Gastrocnemius medialis (tissue), 4 donors: ENCODE measurements at regions not wholly inside any gene's neighbourhood (a gene's known extent, or its start where the extent isn't known, plus 50 kb on each side); places are given as distances from the start of the nearest gene placed in this dataset.

Source experiments
- ATAC-seq, 2 donors: fragments of 150-250 bp; one replicate each; pipeline ENCODE4 v1.9.1; 2016
- DNase-seq, 2 donors: peaks; one replicate each; pipeline ENCODE4 v3.0.0-alpha.2; 2019
- H3K27ac ChIP-seq, 4 donors: fragments of 200-600 bp; sonication (generic); 1 replicate in 1 of 4; 2 replicates in 3 of 4; pipeline ENCODE4 v1.5.1; 2016 to 2018; ENCODE audit warnings: mild to moderate bottlenecking in 2 of 4, moderate library complexity in 1 of 4
- H3K27me3 ChIP-seq, 3 donors: fragments of 200-600 bp; sonication (generic) in 2 of 3; 1 replicate in 1 of 3; 2 replicates in 2 of 3; pipeline versions ENCODE4 v1.5.1 to v1.6.0; 2016 to 2019; ENCODE audit warnings: mild to moderate bottlenecking in 1 of 3, moderate library complexity in 1 of 3
- H3K36me3 ChIP-seq, 2 donors: fragments of 200-600 bp; sonication (generic) in 1 of 2; one replicate each; pipeline ENCODE4 v1.5.1; 2017 to 2018
- H3K4me1 ChIP-seq, 2 donors: fragments of 200-600 bp; sonication (generic) in 1 of 2; one replicate each; pipeline ENCODE4 v1.5.1; 2016 to 2017; ENCODE audit warnings: mild to moderate bottlenecking in 2 of 2
- H3K4me3 ChIP-seq, 4 donors: fragments of 200-600 bp; sonication (generic) in 3 of 4; 1 replicate in 1 of 4; 2 replicates in 3 of 4; pipeline ENCODE4 v1.5.1; 2016 to 2019; ENCODE audit warnings: mild to moderate bottlenecking in 2 of 4
- H3K9me3 ChIP-seq, 3 donors: fragments of 200-600 bp; sonication (generic) in 2 of 3; 1 replicate in 1 of 3; 2 replicates in 2 of 3; pipeline ENCODE4 v1.5.1; 2016 to 2019
- POLR2A ChIP-seq, 2 donors: fragments of 450-650 bp; IDR thresholded peaks; one replicate each; pipeline ENCODE4 v1.6.1; 2017; ENCODE audit warnings: antibody characterized with exemption in 2 of 2, mild to moderate bottlenecking in 2 of 2, moderate library complexity in 2 of 2
- in situ Hi-C, 4 donors: fragments of 200-750 bp; cut with MboI; loops; one replicate each; pipeline versions ENCODE4 v1.15.0 to v1.8.0; 2017; ENCODE audit warnings: low sequenced_read_pairs in 4 of 4
- intact Hi-C: fragments of 100-400 bp; cut with DNase I; formaldehyde crosslinking; loops from one replicate; pipeline ENCODE4 v1.15.1; 2023; ENCODE audit warnings: low total_unique reads
- TF ChIP-seq, protein P1 (sequence below), 5 experiments: fragments of 450-650 bp in 3 of 5; fragments of 200-600 bp in 2 of 5; sonication (generic) in 2 of 5; IDR thresholded peaks in 4 of 5; conservative IDR thresholded peaks in 1 of 5; 1 replicate in 4 of 5; 2 replicates in 1 of 5; pipeline ENCODE4 v1.5.1; 2016 to 2019; ENCODE audit warnings: antibody characterized with exemption in 5 of 5, mild to moderate bottlenecking in 3 of 5, moderate library complexity in 3 of 5

DNA sequence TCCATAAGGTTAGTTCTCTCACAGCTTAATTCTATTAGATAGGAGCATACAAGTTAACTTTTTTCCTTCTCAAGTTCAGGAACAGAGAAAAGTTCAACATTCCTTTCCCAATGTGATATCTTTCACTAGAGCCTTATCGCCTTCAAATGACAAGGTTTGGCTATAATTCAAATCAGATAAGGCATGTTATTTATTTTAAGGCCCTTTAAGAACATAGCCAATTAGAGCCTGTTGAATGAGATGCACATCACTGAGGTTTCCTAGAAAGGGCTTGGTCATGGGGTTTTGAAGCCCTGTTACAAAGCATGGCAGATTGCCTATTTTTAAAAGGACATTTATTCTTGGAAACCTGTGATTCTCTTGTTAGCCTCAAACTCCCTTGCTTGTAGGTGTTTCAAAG is 123.4 kb downstream of the BASP1 start:
- H3K27me3 ChIP-seq: no peaks in the 10 kb centered on the region
- H3K4me1 ChIP-seq: no peaks in the 10 kb centered on the region
- no peaks in the 10 kb centered on the region for H3K9me3 ChIP-seq
- no peaks in the 10 kb centered on the region for H3K36me3 ChIP-seq
- intact Hi-C loops: no loop called here
- DNase-seq (no peak), ATAC-seq (no peak)
- in situ Hi-C loops: no loop called here
- no peak overlapping the region for H3K4me3 ChIP-seq
- no peak overlapping the region for H3K27ac ChIP-seq
- TF ChIP-seq, protein P1, sequence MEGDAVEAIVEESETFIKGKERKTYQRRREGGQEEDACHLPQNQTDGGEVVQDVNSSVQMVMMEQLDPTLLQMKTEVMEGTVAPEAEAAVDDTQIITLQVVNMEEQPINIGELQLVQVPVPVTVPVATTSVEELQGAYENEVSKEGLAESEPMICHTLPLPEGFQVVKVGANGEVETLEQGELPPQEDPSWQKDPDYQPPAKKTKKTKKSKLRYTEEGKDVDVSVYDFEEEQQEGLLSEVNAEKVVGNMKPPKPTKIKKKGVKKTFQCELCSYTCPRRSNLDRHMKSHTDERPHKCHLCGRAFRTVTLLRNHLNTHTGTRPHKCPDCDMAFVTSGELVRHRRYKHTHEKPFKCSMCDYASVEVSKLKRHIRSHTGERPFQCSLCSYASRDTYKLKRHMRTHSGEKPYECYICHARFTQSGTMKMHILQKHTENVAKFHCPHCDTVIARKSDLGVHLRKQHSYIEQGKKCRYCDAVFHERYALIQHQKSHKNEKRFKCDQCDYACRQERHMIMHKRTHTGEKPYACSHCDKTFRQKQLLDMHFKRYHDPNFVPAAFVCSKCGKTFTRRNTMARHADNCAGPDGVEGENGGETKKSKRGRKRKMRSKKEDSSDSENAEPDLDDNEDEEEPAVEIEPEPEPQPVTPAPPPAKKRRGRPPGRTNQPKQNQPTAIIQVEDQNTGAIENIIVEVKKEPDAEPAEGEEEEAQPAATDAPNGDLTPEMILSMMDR (IDR thresholded peaks at IDR 0.05 in 4 of 5, conservative IDR thresholded peaks at IDR 0.05 in 1 of 5): no peak
- no peak for TF ChIP-seq POLR2A (IDR thresholded peaks at IDR 0.05)

DNA sequence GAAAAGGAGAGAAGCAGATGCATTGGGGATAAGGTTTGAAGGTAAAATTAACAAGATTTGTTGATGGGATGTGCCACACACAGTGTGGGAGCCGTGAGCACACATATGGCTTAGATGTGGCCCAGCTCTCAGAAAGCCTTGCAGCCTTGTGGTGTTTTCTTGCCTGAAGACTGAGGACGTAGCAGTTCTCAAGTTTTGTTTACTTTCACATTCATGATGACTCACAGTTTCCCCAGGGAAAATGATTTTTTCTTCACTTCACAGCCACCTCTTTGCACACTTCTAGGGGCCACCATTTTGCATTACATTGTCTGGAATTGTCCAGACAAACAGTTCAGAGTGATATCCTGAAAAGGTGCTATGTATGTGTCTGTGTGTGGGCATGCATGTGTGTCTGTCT is 126.2 kb downstream of the BASP1 start:
- ATAC-seq (no peak), DNase-seq (no peak)
- Histone ChIP-seq H3K36me3 (no peaks in the 10 kb centered on the region), H3K4me3 (no peak overlapping the region), H3K9me3 (no peaks in the 10 kb centered on the region), H3K27me3 (no peaks in the 10 kb centered on the region), H3K27ac (no peak overlapping the region), H3K4me1 (no peaks in the 10 kb centered on the region)
- in situ Hi-C loops (no loop called here), intact Hi-C loops (no loop called here)
- TF ChIP-seq, protein P1 (IDR thresholded peaks at IDR 0.05 in 4 of 5, conservative IDR thresholded peaks at IDR 0.05 in 1 of 5): no peak
- TF ChIP-seq POLR2A (IDR thresholded peaks at IDR 0.05): no peak

DNA sequence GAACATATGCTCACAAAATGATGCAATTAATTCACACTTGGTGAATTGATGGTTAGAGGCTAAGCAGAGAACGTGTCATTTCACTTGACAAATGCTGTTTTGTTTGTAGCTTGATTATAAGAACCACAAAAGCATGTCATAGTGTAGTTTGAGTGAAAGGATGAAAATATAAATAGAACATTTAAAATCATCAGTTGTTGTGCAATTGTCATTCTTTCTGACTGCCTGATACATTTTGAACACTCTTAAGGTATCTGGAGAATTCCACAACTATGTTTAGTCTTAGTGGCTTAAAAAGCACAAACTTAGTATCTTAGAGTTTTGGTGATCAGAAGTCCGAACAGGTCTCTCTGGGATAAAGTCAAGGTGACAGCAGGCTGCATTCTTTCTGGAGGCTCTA is 129.4 kb downstream of the BASP1 start:
- DNase-seq: no peak
- H3K27me3 ChIP-seq: no peaks in the 10 kb centered on the region
- H3K4me1 ChIP-seq: no peaks in the 10 kb centered on the region
- no peak overlapping the region for H3K27ac ChIP-seq
- no peak overlapping the region for H3K4me3 ChIP-seq
- H3K36me3 ChIP-seq: no peaks in the 10 kb centered on the region
- no peak for ATAC-seq
- in situ Hi-C loops (no loop called here), intact Hi-C loops (no loop called here)
- TF ChIP-seq, protein P1 (IDR thresholded peaks at IDR 0.05 in 4 of 5, conservative IDR thresholded peaks at IDR 0.05 in 1 of 5): no peak
- no peak for TF ChIP-seq POLR2A (IDR thresholded peaks at IDR 0.05)
- no peaks in the 10 kb centered on the region for H3K9me3 ChIP-seq

DNA sequence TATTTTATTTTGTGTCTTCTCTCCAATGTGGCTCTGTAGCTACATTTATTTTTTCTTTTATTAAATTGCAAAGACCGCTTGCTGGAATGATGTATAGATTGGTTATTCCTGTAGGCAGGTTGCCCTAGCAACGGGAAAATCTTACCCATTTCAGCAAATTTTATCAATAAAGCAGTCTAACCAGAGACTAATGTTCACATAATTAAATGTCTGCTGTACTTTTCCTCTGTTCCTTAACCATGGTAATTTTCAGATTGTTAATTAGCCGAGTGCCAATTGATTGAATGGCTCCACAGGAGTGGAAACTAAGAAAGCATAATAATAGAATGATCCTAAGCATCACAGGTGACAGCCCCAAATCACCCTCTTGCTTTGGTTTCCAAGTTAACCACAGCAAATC is 134.8 kb downstream of the BASP1 start:
- Histone ChIP-seq H3K36me3 (no peaks in the 10 kb centered on the region), H3K4me3 (no peak overlapping the region), H3K4me1 (no peaks in the 10 kb centered on the region), H3K27me3 (no peaks in the 10 kb centered on the region), H3K9me3 (no peaks in the 10 kb centered on the region), H3K27ac (no peak overlapping the region)
- TF ChIP-seq, protein P1 (IDR thresholded peaks at IDR 0.05 in 4 of 5, conservative IDR thresholded peaks at IDR 0.05 in 1 of 5): no peak
- TF ChIP-seq POLR2A (IDR thresholded peaks at IDR 0.05): no peak
- DNase-seq: no peak
- ATAC-seq: no peak
- in situ Hi-C loops: no loop called here
- intact Hi-C loops: no loop called here

DNA sequence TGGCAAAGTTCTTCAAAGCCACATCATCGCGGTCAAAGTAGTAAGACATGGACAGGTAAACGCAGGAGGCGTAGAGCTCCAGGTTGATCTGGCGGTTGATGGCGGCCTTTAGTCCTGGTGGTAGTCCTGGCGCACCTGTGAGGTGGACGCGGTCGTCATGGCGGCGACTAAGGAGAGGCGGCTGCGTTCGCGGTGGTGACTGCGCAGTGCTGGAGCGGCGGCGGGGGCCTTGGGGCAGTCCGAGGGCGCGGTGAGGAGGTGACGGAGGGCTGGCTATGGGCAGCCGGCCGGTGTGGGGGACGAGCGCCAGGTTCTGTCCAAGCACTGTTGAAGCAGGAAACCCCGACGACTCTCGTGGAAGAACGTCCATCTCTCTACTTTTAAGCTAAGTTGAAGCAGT is 136.8 kb downstream of the BASP1 start:
- Histone ChIP-seq H3K27me3 (no peaks in the 10 kb centered on the region), H3K4me1 (no peaks in the 10 kb centered on the region), H3K4me3 (no peak overlapping the region), H3K9me3 (no peaks in the 10 kb centered on the region), H3K27ac (no peak overlapping the region), H3K36me3 (no peaks in the 10 kb centered on the region)
- no peak for DNase-seq
- in situ Hi-C loops (no loop called here), intact Hi-C loops (no loop called here)
- ATAC-seq: no peak
- TF ChIP-seq, protein P1 (IDR thresholded peaks at IDR 0.05 in 4 of 5, conservative IDR thresholded peaks at IDR 0.05 in 1 of 5): no peak
- TF ChIP-seq POLR2A (IDR thresholded peaks at IDR 0.05): no peak
